H1 (cell line): ENCODE measurements at regions not wholly inside any gene's neighbourhood (a gene's known extent, or its start where the extent isn't known, plus 50 kb on each side); places are given as distances from the start of the nearest gene placed in this dataset.

Experiments used
- EP300 ChIP-seq, 2 experiments: IDR thresholded peaks; 1 replicate in 1 of 2; 2 replicates in 1 of 2; pipeline ENCODE4 v1.6.1; 2011 to 2012; ENCODE audit warnings: low read depth in 2 of 2, low read length in 2 of 2, mild to moderate bottlenecking in 2 of 2, borderline replicate concordance in 1 of 2, inconsistent platforms in 1 of 2, moderate library complexity in 1 of 2

DNA sequence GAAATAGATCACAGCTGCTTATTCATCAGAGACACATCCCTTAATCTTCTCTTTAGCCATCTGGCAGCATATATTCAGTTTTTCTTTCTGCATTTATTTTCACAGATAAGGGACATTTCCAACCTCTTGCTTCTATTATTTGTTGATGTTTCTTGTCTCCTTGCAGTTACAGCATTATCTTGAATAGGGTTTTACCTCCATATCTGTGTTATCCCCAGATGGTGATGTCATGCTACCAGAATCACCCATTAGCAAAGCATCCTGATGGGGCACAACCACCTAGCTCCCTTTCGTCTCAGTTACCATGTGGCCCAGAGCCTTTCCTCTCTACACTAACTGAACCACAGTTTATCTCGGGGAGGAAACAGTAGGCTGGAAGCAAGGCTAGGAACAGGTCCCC, 483.9 kb downstream of the FOXO1 start (continued):
- TF ChIP-seq EP300 (IDR thresholded peaks at IDR 0.05; ENCODE audit: borderline replicate concordance in 1 of 2, low read depth in 2 of 2, low read length in 2 of 2), result no peak
